GM12873 (cell line): ENCODE measurements at regions not wholly inside any gene's neighbourhood (a gene's known extent, or its start where the extent isn't known, plus 50 kb on each side); places are given as distances from the start of the nearest gene placed in this dataset.

Source experiments
- TF ChIP-seq, protein P1 (sequence below): IDR thresholded peaks from 2 replicates; pipeline ENCODE4 v1.5.1; 2012; ENCODE audit warnings: low read depth, mild to moderate bottlenecking, moderate library complexity, low read length, control low read depth; ENCODE audit not compliant: insufficient read depth; ENCODE audit errors: missing control alignments

DNA sequence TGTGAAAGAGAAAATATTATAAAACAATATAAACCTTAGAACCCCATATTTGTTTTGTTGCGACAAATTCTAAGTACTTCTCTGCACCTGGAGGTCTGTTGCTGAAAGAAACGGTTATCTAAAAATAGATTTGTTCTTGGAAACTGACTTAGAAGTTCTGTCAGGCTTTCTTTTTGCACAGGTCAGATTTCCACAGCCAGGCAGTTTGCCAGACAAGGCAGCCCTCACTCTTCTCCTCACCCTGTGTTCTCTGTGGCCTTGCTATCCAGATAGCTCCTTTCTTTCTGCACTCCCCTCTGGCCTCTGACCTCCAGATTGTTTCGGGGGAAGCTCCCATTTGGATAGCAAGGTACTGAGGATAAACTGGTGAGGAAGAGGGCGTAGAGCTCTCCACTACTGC lies 413.3 kb upstream of the ONECUT1 start:
- TF ChIP-seq, protein P1, sequence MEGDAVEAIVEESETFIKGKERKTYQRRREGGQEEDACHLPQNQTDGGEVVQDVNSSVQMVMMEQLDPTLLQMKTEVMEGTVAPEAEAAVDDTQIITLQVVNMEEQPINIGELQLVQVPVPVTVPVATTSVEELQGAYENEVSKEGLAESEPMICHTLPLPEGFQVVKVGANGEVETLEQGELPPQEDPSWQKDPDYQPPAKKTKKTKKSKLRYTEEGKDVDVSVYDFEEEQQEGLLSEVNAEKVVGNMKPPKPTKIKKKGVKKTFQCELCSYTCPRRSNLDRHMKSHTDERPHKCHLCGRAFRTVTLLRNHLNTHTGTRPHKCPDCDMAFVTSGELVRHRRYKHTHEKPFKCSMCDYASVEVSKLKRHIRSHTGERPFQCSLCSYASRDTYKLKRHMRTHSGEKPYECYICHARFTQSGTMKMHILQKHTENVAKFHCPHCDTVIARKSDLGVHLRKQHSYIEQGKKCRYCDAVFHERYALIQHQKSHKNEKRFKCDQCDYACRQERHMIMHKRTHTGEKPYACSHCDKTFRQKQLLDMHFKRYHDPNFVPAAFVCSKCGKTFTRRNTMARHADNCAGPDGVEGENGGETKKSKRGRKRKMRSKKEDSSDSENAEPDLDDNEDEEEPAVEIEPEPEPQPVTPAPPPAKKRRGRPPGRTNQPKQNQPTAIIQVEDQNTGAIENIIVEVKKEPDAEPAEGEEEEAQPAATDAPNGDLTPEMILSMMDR, result no peak

DNA sequence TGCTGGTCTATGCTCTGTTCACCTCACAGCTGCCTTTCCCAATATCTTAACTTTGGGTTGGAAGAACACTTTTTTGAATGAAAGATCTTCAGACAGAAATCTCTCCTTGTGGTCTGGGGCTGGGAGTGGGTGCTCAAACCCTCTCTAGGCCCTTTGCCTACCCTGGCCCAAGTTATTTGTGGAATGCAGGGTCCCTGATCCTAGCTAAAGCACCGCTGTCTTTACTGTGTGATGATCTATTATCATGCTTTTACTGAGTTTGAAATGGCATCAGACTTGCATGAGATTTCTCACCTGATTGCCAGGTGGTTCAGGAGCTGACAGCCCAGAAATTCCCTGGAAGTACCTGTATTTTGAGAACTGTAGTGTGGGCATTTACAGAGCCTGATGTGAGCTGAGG lies 412.7 kb upstream of the ONECUT1 start:
- TF ChIP-seq, protein P1, result no peak

DNA sequence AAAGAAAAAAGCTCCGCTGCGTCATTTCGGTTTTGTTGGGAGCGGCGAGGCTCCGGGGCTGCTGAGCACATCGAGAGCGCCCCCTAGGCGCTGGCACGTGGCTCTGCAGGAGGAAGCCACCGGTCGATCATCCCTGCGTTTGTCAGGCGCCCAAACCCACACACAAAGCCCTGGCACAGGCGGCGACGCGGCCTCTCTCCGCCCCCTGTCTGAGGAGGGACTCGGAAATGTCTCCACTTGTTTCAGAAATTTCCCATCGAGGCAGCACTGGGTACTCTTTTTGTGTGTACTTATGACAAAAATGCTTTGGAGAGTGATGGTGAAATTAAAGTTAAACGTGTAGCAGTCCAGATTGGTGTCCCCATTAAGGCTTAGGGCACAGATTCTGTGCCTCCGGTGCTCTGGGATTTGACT lies 407.3 kb upstream of the ONECUT1 start:
- TF ChIP-seq, protein P1, result peak; percentile 91

DNA sequence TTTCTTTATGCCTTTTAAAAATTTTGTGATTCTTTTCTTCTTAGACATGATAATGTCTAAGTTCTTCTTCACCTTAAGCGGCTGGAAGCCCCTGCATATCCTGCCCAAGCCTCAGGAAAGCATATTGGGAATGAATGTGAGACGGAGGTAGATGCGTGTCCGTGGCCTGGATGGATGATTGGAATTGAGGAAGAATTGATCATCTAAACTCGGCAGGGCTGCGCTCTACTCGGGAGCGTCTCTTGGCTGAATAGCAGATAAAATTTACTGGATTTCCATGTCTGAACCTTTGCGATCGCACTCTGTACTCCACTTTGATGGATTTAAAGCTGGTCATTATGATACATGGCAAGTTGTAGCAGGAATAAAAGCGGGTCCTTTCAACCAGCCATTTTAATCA lies 406.7 kb upstream of the ONECUT1 start:
- TF ChIP-seq, protein P1, result no peak

DNA sequence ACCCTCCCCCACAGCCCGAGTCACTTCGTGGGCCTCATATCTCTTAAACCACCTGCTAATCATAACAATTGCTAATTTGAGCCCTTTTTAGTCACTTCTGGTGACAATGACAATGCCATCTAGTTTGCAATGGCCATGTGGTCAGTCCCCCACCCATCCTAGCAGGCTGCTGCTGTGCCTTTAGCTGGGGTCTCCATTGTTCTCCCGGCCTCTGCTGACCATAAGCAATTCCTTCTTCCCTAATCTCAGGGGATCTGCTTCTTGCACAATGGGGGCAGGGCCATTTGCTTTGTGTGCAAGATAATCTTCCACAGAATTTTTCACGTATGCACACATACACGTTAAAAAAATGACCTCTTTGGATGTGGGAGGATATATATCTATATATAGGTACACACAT lies 406.1 kb upstream of the ONECUT1 start:
- TF ChIP-seq, protein P1, result no peak

DNA sequence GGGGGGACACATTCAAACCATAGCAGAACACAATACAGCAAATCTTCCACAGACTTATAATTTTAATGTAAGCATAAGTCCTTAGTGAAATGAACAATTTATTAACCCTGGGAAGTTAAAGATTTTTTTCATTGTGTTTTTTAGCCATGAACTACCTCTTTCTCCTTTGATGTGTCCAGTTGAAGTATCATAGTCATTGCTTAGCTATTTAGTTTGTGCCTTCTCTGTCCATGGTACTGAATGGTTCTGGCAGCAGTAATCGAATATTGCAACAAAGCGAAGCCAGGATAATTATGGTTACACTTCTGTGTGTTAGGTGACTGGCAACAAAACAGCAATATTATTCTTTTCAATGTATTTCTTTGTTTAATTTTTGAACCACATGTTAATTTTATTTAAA lies 403.0 kb upstream of the ONECUT1 start:
- TF ChIP-seq, protein P1, result no peak

DNA sequence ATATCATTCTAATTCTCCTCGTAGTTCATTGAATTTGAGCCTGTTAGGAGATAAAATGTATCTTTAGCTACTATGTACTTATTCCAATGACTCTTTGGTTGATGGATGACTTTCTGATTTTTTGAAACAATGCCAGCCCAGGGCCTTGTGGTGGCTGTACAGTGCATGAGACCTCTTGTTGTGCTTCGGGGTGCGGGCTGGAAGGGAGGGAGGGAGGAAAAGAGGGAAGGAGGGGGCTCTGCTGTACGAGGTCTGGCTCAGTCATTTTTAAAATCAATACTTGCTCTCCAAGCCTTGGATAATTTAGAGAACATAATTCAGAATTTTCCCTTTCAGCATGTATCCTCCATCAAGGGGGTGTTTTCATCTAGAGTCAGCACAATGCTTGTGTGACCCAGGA lies 399.7 kb upstream of the ONECUT1 start:
- TF ChIP-seq, protein P1, result no peak
